ENCODE measurements at regions not wholly inside any gene's neighbourhood (a gene's known extent, or its start where the extent isn't known, plus 50 kb on each side); places are given as distances from the start of the nearest gene placed in this dataset.

GRCh38 chr2:193349642-193350041 lies 1154.9 kb upstream of the TMEFF2 start:
- DNase-seq (ENCODE audit: low read depth in 2 of 2): no peak

- no peak for DNase-seq (ENCODE audit: low read depth in 2 of 2)
These were observed 1153.3 kb upstream of the TMEFF2 start for GRCh38 chr2:193348055-193348454.

- no peak for DNase-seq (ENCODE audit: low read depth in 2 of 2)
These were observed 1142.0 kb upstream of the TMEFF2 start for GRCh38 chr2:193336781-193337180.

GRCh38 chr2:193334401-193334800 lies 1139.7 kb upstream of the TMEFF2 start:
- no peak for DNase-seq (ENCODE audit: low read depth in 2 of 2)

GRCh38 chr2:193333539-193333938 lies 1138.8 kb upstream of the TMEFF2 start:
- no peak for DNase-seq (ENCODE audit: low read depth in 2 of 2)

- no peak for DNase-seq (ENCODE audit: low read depth in 2 of 2)
These were observed 1138.2 kb upstream of the TMEFF2 start for GRCh38 chr2:193332941-193333340.

GRCh38 chr2:193331676-193332075 lies 1136.9 kb upstream of the TMEFF2 start:
- no peak for DNase-seq (ENCODE audit: low read depth in 2 of 2)

- DNase-seq (ENCODE audit: low read depth in 2 of 2): no peak
These were observed 1131.6 kb upstream of the TMEFF2 start for GRCh38 chr2:193326296-193326695.

- no peak for DNase-seq (ENCODE audit: low read depth in 2 of 2)
These were observed 1120.8 kb upstream of the TMEFF2 start for GRCh38 chr2:193315428-193316091.

- no peak for DNase-seq (ENCODE audit: low read depth in 2 of 2)
These were observed 1108.7 kb upstream of the TMEFF2 start for GRCh38 chr2:193303464-193303863.

GRCh38 chr2:193294371-193294770 lies 1099.6 kb upstream of the TMEFF2 start:
- no peak for DNase-seq (ENCODE audit: low read depth in 2 of 2)

- no peak for DNase-seq (ENCODE audit: low read depth in 2 of 2)
These were observed 1084.6 kb upstream of the TMEFF2 start for GRCh38 chr2:193279361-193279760.

- no peak for DNase-seq (ENCODE audit: low read depth in 2 of 2)
These were observed 1082.3 kb upstream of the TMEFF2 start for GRCh38 chr2:193276988-193277387.

- DNase-seq (ENCODE audit: low read depth in 2 of 2): no peak
These were observed 1081.8 kb upstream of the TMEFF2 start for GRCh38 chr2:193276560-193276959.

- DNase-seq (ENCODE audit: low read depth in 2 of 2): no peak
These were observed 1081.3 kb upstream of the TMEFF2 start for GRCh38 chr2:193276069-193276468.

GRCh38 chr2:193272011-193272410 lies 1077.3 kb upstream of the TMEFF2 start:
- no peak for DNase-seq (ENCODE audit: low read depth in 2 of 2)

- DNase-seq (ENCODE audit: low read depth in 2 of 2): no peak
These were observed 1076.1 kb upstream of the TMEFF2 start for GRCh38 chr2:193270816-193271215.

- no peak for DNase-seq (ENCODE audit: low read depth in 2 of 2)
These were observed 1072.8 kb upstream of the TMEFF2 start for GRCh38 chr2:193267496-193268002.

- no peak for DNase-seq (ENCODE audit: low read depth in 2 of 2)
These were observed 1058.3 kb upstream of the TMEFF2 start for GRCh38 chr2:193253014-193253530.

- no peak for DNase-seq (ENCODE audit: low read depth in 2 of 2)
These were observed 1057.2 kb upstream of the TMEFF2 start for GRCh38 chr2:193251909-193252308.

- no peak for DNase-seq (ENCODE audit: low read depth in 2 of 2)
These were observed 1055.7 kb upstream of the TMEFF2 start for GRCh38 chr2:193250389-193250788.

- DNase-seq (ENCODE audit: low read depth in 2 of 2): no peak
These were observed 1046.0 kb upstream of the TMEFF2 start for GRCh38 chr2:193240752-193241151.

- no peak for DNase-seq (ENCODE audit: low read depth in 2 of 2)
These were observed 1036.9 kb upstream of the TMEFF2 start for GRCh38 chr2:193231634-193232033.

GRCh38 chr2:193228276-193228675 lies 1033.5 kb upstream of the TMEFF2 start:
- no peak for DNase-seq (ENCODE audit: low read depth in 2 of 2)
